ENCODE measurements at regions not wholly inside any gene's neighbourhood (a gene's known extent, or its start where the extent isn't known, plus 50 kb on each side); places are given as distances from the start of the nearest gene placed in this dataset.

DNA sequence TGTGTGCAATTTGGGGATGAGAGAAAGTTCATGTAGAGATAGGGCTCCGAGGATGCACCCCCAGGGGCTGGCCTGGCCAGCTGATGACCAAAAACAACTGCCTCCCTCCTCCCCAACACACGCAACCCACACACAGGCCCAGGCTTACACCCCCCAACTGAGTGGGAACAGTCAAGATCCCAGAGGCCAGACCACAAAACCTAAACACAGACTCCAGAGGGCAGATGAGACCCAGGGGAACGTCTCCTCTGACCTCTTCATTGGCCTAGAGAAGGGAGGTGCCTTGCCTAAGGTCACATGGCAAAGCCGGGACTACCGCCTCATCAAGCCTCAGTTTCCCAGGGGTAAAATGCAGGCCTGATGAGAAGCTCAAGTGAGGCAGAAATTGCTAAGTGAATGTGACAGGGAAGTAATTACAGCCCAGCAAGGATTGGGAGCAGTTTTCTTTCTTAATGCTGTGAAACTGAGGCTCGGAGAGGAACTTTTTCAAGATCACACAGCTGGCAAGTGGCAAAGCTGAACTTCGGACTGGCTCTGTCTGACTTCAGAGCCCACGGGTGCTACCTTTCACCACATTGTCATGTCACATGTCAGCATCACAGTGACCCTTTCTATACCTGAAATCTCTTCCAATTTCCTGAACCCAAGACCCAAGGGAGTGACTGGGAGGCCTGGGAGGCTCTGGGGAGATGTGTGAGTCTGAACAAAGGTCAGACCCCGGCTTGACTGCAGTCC, 69.9 kb upstream of the WNT11 start:
- no peak for DNase-seq

DNA sequence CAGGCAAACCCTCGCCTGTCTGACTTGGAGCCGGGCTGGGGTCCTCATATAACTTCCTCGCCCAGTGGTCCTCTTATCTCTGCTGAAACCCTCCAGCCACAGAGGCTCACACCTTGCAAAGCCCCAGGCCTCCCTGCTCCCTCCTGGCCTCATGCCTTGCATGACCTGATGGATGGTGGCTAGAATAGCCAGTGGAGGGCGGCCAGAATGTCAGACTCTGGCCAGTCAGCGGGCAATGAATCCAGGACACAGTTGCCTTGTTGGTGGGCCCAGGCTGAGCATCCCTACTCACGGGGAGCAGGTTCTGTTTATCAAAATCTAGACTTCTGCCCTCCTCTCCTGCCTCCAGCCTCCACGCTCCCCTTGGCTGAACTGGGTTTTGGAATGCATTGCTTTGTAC, 69.1 kb upstream of the WNT11 start:
- DNase-seq: no peak

DNA sequence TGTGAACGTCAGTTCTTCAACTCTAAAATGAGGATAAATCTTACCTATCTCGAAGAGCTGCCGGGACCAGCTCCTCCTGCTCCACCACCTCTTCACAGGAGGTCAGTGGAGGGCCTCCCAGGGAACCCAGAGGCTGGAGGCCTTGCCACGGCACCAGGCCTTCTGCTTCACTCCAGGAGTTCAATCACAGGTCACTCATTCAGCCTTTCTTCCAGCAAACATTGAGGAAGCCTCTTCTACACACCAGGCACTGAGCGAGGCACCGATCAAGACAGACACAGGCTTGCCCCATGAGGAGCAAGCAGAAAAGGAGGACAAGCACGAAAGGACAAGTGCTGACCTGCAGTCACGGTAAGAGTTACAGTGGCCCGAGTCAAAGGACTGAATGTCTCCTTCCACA, 64.8 kb upstream of the WNT11 start:
- DNase-seq: no peak

DNA sequence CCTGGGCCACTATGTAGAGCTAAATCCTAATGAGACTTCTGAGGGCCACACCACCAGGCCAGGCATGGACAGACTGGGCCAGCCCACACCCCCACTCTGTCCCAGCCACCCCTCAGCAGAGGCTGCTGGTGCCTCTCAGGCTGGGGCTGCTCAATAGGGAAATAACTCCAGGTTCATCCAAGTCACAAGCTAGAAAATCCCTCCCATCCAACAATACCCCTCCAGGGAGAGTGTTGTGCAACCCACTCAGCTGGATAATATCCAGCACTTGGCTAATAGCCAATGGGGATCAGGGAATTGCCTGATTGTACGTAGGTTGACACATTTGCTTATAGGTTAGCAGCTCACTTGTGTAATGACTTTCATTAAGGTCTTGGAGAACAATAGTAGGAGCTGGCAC, 64.1 kb upstream of the WNT11 start:
- DNase-seq: no peak

DNA sequence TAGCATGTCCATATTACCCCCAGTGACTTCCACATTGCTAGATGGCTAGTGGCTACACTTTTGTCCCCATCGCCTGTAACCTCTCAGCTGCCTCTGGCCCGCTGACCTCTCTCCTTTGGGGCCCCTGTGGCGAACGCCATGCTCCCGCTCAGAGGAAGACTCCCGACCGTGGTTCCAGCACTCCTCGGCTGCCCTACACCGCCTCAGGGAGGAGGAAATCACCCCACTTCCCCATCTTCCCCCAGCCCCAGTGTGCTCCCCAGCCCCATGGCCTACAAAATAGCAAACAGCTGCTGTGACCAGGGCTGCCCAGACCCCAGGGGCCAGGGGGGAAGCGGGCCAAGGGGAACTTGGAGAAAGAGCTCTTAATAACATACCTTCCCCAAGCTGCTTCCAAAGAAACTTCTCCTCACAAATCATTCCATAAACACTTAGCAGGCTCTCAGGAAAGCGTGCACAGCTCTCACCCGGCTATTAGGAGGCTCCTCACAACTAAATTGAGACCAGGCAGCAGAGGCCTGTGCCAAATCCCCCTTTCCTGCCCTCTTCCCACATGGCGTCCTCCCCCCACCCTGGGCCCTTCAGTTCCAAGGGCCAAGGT, 63.5 kb upstream of the WNT11 start:
- no peak for DNase-seq

DNA sequence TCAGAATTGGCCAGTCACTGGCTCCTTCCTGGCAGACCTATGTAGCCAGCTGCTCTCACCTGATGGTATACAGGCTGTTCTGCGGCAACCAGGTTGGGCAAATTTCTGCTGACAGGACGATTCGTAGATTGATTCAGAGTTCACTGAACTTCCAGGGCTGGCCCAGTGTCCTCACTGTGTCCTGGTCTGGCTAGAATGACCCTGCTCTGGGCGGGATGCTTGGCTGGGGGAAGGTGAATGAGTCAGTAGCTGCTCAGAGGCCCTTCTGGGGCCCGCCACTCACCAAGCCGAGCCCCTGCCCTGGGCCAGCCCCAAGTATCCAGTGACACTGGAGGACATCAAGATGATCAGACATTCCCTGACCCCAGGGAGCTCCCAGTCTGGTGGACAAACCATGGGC, 62.9 kb upstream of the WNT11 start:
- DNase-seq: no peak

DNA sequence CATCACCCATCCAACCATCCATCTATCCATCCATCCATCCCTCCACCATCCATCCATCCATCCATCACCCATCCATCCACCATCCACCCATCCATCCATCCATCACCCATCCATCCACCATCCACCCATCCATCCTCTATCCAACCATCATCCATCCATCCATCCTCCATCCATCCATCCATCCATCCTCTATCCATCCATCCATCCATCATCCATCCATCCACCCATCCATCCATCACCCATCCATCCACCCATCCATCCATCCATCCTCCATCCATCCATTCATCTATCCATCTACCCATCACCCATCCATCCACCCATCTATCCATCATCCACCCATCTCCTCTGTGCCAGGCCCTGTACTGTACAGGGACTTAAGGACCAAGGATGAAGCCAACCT, 62.2 kb upstream of the WNT11 start:
- no peak for DNase-seq

DNA sequence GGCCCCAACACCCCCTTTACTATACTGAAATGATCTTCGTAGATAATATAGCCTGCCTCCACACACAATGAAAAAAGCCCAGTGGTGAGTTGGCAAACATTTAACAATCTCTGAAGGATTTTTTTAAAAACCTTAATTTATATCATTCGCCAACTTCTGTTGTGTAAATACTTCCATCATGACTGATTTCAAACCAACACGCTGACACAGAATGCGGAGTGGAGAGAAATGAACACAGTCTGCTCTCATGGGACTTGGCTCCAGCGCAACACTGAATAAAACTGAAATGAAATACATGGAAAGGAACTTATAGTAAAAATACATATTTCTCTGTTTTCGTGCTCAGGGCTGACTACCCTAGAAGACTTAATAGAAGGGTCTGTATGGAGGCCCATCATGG, 61.3 kb upstream of the WNT11 start:
- DNase-seq: no peak

DNA sequence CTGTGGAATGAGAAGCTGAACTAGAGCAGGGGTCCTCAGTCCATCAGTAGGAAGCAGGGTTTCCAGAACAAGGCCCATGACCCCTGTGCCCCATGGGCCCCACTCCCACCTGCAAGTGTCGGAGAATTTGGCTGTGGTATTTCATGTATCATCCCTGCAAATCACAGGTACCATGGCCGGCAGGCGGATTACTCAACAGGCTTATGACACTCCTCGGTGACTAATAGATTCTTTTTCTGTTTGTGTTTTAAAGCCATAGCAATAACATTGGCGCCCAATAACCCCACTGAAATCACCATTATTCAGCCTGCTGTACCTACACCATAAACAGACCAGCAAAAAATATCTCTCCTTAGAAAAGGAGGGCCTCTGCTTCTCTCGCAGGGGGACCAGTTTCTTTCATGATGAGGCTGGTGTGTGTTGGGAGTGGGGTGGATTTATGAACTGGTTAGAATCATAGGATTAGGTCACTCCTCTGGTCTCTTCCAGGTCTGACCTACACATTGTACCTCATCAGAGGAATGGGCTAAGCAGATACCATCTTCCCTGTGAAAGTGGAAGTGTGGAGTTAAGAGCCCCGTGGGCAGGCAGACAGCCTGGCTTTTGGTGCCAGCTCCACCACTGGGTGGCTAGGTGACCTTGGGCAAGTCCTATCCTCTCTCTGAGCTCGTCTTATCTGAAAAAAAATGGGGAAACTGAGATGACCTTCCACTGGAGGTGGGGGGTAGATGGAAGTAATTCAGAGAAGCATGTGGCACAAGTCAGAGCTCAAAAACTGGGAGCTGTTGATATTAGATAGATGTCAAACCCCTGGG, 60.2 kb upstream of the WNT11 start:
- DNase-seq: peak; percentile 41

DNA sequence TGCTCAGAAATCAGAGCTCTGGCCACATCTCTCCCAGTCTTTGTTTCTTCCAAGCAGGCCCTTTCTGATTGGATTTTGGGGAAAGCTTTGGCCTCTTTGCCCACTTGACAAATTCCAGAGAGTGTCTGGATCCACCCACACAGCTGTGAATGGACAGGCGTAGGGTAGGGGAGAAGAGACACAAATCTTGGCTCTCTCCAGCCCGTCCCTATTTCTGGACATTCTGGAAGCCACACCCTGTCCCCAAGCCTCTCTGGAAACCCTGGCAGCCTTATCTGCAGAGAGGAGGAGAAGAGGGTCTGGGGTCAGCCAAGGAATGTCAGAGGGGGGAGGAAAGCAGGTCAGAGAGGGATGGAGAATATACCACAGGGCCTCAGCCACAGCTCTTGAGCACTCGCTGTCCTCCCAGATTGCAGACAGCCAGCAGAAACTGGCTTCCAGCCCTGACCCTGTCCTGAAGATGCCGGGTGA, 59.5 kb upstream of the WNT11 start:
- DNase-seq: no peak

DNA sequence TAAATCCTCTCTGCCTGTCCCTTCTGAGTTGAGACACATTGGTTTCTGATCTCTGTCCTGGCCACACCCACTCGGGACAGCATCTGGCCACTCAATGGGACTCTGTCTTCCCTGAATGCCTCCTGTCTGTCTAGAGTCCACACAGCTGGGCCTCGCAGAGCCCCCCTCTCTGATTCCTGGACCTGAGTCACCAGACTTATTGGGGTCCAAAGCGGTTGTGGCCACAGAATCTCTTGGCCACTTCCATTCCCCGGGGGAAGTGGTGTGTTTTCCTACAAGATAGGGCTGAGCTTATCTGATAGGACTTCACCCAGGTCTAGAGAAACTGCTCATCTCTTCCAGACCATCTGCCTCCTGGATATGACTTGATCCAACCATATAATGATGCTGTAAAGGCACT, 57.4 kb upstream of the WNT11 start:
- DNase-seq: no peak

DNA sequence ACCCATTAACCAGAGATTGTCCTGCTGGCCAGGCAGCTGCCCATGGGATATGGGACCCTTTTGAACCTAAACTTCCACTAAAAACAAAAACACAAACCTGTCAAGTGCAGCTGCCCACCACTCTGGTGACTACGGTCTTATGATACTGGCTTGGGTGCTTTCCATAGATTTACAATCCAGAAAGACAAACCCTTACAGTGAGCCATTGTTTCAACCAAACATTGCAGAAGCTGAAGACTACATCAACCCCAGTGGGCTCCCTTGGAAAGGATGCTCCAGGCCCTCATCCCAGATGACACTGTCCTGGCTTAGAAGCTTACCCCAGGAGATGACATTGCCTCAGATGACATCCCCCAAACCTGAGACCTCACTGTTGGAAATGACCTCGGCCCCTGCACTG, 56.9 kb upstream of the WNT11 start:
- DNase-seq: no peak

DNA sequence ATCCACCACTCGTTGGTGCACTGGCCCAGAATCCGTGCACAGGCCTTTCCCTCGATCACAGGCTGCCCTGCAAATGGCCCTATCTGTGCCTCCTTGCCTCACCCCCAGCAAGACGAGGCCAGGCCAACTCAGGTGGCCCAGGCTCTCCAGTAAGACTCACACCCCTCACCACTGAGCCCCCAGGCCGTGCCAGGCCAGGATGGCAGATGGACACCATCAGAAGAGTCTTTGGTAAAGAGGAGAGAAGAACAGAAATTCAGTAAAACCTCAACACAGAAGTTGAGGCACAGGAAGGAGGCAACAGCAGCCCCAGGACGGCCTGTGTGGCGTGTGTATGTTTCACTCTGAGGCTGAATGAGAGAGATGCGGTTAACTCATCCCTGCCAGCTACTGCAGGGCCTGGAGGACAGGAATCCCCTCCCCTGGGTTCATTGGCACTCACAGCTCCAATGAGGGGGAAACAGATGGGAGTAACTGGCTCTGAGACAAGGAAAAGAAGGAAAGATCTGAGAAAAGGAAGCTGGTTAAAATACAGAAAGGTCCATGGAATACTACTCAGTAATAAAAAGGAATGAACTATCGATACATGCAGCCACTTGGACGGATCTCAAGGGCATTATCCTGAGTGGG, 54.1 kb upstream of the WNT11 start:
- no peak for DNase-seq

DNA sequence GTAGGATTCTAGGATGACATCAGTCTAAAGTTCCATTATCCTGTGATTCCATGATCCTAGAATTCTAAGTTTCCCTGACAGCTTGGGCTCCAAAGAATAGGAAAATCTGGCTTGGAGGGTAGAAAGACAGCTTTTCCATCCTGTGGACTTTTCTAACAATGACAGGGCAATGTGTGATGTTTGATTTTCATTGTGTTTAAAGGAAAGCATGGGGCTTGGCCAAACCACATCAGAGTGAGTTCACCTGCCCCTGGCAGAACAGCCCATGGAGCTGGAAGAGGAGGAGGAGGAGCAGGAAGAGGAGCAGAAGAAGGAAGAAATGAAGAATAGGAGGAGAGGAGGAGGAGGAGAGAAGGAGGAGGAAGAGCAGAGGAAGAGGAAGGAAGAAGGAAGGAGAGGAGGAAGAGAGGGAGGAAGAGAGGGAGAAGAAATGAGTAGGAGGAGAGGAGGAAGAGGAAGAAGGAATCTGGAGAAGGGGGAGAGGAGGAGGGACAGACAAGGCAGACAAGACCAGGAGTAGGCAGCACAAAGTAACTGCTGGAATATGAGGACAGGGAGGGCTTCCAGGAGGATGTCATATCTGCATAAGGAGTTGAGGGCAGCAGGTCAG, 53.1 kb upstream of the WNT11 start:
- DNase-seq: no peak

DNA sequence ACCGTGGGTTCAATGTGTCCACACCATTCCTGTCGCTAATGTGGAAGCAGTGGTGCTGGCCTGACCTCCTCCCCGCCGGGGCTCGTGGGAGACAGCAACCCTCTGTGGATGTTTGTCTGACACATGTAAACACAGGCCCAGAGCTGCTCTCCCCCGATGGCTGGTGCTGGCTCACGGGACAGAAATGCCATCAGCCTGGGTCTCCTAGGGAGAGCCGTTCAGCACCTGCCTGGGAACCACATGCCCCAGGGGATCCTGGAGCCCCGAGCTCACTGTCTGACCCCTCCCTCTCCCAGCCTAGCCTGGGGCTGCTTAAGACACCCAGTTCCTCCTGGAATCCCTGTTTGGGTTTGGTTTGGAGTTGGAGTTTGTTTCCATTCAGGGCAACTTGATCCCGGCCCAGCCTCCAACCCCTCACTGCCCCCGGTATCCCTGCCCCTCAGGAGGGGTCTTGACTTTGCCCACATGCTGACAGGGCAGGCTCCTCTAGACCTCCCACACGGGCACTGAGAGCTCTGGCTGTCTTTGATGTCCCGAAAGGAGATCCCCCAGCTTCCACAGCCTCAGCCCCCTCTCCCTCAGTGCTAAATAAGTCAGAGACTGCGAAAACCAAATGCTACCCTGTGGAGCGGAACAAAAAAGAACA, 50.9 kb upstream of the WNT11 start:
- no peak for DNase-seq

DNA sequence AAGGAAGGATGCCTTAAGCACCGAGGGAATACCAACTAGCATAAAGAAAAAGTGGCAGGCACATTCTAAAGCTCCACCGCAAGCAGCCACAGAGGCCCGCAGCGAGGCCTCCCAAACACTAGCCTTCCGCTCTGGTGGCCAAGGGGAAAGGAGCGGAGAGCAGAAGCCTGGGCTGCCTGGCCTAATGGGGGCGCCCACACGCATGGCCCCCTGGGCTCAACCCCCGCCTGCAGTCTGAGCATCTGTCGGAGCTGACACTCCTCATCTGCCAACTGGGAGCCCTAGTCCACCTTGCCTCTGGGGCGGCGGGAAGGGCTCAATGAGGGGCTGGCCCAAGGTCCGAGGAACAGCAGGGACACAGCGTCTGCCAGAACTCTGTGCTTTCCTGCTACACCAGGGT, 50.1 kb upstream of the WNT11 start:
- no peak for DNase-seq

Measured in DMS53 (cell line).